Caki2 (cell line): ENCODE measurements at regions not wholly inside any gene's neighbourhood (a gene's known extent, or its start where the extent isn't known, plus 50 kb on each side); places are given as distances from the start of the nearest gene placed in this dataset.
A peak's percentile ranks its signal among the peaks of the same experiment; 100 is the strongest.
"Not testable (repeated sequence)": the region's sequence is repeated elsewhere in the genome, so short reads cannot be mapped to it uniquely, and the experiment has no call there.

Source experiments
- DNase-seq: peaks from one replicate; pipeline ENCODE4 v3.0.0-alpha.2; 2015; ENCODE audit warnings: low read depth
- in situ Hi-C: cut with HindIII; loops from 2 replicates; pipeline ENCODE4 v1.10.0; 2016; ENCODE audit warnings: low sequenced_read_pairs, low pct_unique_long_range_greater_than_20kb, mixed read lengths

GRCh38 chr13:24563087-24563486 is 50.5 kb upstream of the PARP4 start:
- in situ Hi-C loops, result no loop called here
- DNase-seq, result no peak

GRCh38 chr13:24563971-24564370 is 51.4 kb upstream of the PARP4 start:
- DNase-seq, in situ Hi-C loops: not testable (repeated sequence)

GRCh38 chr13:24564881-24565280 is 52.3 kb upstream of the PARP4 start:
- in situ Hi-C loops, result no loop called here
- no peak for DNase-seq

GRCh38 chr13:24567593-24567992 is 55.0 kb upstream of the PARP4 start:
- DNase-seq, in situ Hi-C loops: not testable (repeated sequence)

- in situ Hi-C loops, result no loop called here
Measured at GRCh38 chr13:24574847-24575246, 62.3 kb upstream of the PARP4 start.

GRCh38 chr13:24580315-24580714 is 67.7 kb upstream of the PARP4 start:
- peak; percentile 57 for DNase-seq
- in situ Hi-C loops, result not testable (repeated sequence)

More at GRCh38 chr13:24574847-24575246, 62.3 kb upstream of the PARP4 start:
- no peak for DNase-seq

- DNase-seq, in situ Hi-C loops: not testable (repeated sequence)
Measured at GRCh38 chr13:24581578-24581977, 69.0 kb upstream of the PARP4 start.

GRCh38 chr13:24591697-24592096 is 79.1 kb upstream of the PARP4 start:
- DNase-seq, in situ Hi-C loops: not testable (repeated sequence)

GRCh38 chr13:24597906-24598670 is 82.1 kb upstream of the ATP12A start:
- in situ Hi-C loops, DNase-seq: not testable (repeated sequence)

GRCh38 chr13:24599019-24599791 is 81.0 kb upstream of the ATP12A start:
- DNase-seq, in situ Hi-C loops: not testable (repeated sequence)

- DNase-seq, result peak; percentile 33
- in situ Hi-C loops, result no loop called here
Measured at GRCh38 chr13:24605923-24606372, 74.3 kb upstream of the ATP12A start.

GRCh38 chr13:24606486-24607170 is 73.6 kb upstream of the ATP12A start:
- in situ Hi-C loops, result no loop called here
- DNase-seq, result no peak

- DNase-seq, result no peak
- in situ Hi-C loops, result no loop called here
Measured at GRCh38 chr13:24610956-24611355, 69.3 kb upstream of the ATP12A start.

GRCh38 chr13:24612726-24613125 is 67.5 kb upstream of the ATP12A start:
- DNase-seq, result no peak
- in situ Hi-C loops, result no loop called here

GRCh38 chr13:24613128-24613527 is 67.1 kb upstream of the ATP12A start:
- no peak for DNase-seq
- in situ Hi-C loops, result no loop called here

- DNase-seq, result no peak
- in situ Hi-C loops, result no loop called here
Measured at GRCh38 chr13:24613755-24614154, 66.5 kb upstream of the ATP12A start.

- no peak for DNase-seq
- in situ Hi-C loops, result no loop called here
Measured at GRCh38 chr13:24614306-24615080, 65.7 kb upstream of the ATP12A start.

- in situ Hi-C loops, result no loop called here
- DNase-seq, result no peak
Measured at GRCh38 chr13:24615114-24615513, 65.1 kb upstream of the ATP12A start.
